NB4 (cell line): ENCODE measurements at regions not wholly inside any gene's neighbourhood (a gene's known extent, or its start where the extent isn't known, plus 50 kb on each side); places are given as distances from the start of the nearest gene placed in this dataset.

Source experiments
- MYC ChIP-seq: IDR thresholded peaks from 2 replicates; pipeline ENCODE4 v1.6.1; 2011; ENCODE audit warnings: low read depth, low read length
- POLR2A ChIP-seq: IDR thresholded peaks from 2 replicates; pipeline ENCODE4 v1.6.1; 2011; ENCODE audit warnings: mild to moderate bottlenecking; ENCODE audit not compliant: insufficient read length; ENCODE audit errors: extremely low read depth
- TF ChIP-seq, protein P1 (sequence below): IDR thresholded peaks from one replicate; pipeline ENCODE4 v1.5.1; 2012; ENCODE audit warnings: low read depth, low read length
- TF ChIP-seq, protein P2 (sequence below): IDR thresholded peaks from 2 replicates; pipeline ENCODE4 v1.6.1; 2011; ENCODE audit warnings: low read depth, low read length

GRCh38 chr4:151581570-151581969, 172.6 kb downstream of the FHIP1A start:
- TF ChIP-seq, protein P1, sequence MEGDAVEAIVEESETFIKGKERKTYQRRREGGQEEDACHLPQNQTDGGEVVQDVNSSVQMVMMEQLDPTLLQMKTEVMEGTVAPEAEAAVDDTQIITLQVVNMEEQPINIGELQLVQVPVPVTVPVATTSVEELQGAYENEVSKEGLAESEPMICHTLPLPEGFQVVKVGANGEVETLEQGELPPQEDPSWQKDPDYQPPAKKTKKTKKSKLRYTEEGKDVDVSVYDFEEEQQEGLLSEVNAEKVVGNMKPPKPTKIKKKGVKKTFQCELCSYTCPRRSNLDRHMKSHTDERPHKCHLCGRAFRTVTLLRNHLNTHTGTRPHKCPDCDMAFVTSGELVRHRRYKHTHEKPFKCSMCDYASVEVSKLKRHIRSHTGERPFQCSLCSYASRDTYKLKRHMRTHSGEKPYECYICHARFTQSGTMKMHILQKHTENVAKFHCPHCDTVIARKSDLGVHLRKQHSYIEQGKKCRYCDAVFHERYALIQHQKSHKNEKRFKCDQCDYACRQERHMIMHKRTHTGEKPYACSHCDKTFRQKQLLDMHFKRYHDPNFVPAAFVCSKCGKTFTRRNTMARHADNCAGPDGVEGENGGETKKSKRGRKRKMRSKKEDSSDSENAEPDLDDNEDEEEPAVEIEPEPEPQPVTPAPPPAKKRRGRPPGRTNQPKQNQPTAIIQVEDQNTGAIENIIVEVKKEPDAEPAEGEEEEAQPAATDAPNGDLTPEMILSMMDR, result no peak
- no peak for TF ChIP-seq POLR2A
- no peak for TF ChIP-seq MYC
- TF ChIP-seq, protein P2, sequence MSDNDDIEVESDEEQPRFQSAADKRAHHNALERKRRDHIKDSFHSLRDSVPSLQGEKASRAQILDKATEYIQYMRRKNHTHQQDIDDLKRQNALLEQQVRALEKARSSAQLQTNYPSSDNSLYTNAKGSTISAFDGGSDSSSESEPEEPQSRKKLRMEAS, result no peak
